HG03039 (cell line): ENCODE measurements at regions not wholly inside any gene's neighbourhood (a gene's known extent, or its start where the extent isn't known, plus 50 kb on each side); places are given as distances from the start of the nearest gene placed in this dataset.
A peak's percentile ranks its signal among the peaks of the same experiment; 100 is the strongest.

Experiments
- ATAC-seq: cut with Tn5 transposase; IDR thresholded peaks from one replicate; pipeline ENCODE4 v1.9.1; 2021; ENCODE audit warnings: mild to moderate bottlenecking, moderate library complexity; ENCODE audit not compliant: unreplicated experiment

DNA sequence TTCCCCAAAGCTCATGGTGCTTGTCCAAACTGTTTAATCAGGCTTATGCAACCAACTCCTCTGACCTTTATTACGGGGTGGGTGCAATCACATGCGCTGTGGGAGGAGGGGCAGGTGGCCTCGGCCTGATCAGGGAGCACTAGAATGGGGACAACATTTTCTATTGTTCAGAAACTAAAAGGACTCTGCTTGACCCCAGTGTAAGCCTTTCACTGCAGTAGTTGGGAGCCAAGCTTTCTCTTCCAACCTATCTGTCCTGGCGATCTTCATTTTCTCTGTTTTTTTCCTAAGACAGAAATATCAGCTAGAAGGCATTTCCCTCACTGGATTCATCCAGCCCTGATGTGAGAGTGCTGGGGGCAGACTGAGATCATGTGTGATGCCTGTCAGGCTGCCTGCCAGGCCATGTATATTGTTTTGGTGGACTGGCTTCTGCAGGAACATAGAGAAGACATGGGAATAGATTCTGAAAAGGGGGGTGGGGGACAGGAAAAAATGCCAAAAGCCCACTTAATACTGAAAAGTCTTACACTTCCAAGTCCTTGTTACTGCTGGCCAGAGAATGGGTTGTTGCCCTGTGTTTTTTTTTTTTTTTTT lies 627.0 kb upstream of the TBL1XR1 start:
- ATAC-seq = no peak

DNA sequence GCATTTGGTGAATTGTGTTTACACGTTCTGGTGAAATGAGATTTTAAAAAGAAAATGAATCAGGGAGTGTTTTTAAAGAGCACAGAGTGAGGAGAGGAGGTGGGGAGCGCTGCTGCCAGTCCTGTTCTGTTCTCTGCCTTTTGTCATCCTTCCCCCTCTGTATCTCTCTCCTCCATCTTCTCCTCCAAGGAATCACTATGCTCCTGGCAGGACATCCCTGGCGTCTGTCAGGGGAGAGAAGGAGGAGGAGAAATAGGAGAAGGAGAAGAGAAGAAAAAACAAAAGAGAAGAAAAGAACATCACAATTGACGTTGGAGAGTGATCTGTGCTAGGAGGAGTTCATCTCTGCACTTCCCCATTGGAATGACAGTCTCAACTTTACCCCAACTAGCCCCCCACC lies 627.6 kb upstream of the TBL1XR1 start:
- ATAC-seq = no peak

DNA sequence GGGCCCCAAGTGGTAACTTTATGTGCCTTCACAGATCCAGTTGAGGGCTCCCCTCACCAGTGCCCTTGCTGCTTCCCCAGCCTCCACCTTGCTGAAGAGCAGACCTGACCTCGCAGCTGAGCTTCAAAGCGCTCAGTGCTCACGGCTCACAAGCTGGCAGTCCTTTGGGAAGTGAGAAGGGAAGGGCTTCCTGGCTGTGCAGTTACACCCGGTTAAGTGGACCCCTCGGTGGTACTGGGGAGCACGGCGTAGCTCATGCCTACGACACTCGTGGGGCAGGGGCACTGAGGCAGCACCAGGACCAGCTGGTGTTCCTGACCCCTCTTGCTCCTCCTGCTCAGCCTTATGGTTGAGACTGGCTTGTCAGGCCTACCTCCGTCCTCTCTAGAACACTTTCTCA lies 629.0 kb upstream of the TBL1XR1 start:
- ATAC-seq = no peak

DNA sequence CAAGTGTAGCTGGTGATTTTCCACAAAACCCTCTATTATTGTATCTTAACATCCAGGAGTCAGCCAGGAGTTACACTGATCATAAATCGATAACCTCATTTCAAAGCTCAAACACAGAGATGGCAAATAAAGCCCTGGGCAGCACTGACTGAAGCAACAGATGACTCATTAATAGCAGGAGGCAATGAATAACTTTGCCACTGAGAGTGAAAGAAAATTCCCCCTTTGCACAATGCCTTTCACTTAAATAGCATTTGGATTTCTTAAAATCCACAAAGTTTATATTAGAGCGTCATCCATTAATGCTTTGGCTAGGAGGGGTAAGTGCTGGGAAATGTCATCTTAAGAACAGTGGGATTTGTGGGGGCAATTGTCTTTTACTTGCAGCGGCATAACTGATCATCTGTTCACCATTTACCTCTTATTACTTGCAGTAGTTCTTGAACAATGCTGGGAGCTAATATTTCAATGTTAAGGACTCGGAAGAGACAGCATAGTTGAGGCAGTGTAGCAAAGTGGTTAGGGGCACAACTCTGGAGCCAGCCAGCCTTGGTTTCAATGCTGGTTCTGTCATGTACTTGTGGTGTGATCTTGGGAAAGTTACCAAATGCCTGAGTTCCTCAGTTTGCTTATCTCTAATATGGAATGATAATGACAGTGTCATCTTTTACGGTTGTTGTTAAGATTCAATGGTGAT lies 630.4 kb upstream of the TBL1XR1 start:
- ATAC-seq = no peak

DNA sequence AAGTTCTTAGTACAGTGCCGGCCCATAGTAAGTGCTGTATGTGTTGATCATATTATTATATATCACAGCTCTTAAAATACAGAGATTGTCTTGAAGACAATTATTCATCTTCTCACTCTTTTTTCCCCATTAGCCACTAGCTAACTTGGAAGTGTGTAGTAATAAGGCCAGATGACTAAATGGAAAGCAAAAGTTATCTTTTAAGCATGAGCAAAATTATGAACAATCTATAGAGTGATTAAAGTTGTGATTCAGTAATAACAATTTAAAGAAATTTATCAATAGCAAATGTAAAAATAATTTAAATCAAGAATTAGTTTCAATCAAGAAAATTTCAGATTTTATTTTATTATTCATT lies 630.9 kb upstream of the TBL1XR1 start:
- ATAC-seq = no peak

DNA sequence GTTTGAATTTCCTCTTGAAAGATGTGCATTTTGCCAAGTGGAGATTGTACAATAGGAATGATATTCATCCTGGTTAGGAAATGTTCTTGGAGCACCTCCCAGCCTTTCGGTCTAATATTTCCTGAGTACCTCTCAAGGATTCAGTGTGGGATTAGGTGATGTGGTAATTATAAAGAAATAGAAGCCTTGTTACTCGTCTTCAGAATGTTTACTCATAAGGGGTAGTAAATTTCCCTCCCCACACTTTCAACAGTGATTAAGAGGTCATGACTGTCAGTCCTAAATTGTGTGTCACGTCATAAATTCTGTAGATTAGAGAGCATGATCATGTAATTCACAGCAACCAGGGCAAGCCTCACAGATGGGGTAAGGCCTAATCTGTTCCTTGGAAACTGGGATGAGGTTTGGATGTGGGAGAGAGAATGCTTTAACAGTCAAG lies 633.1 kb upstream of the TBL1XR1 start:
- ATAC-seq = no peak

DNA sequence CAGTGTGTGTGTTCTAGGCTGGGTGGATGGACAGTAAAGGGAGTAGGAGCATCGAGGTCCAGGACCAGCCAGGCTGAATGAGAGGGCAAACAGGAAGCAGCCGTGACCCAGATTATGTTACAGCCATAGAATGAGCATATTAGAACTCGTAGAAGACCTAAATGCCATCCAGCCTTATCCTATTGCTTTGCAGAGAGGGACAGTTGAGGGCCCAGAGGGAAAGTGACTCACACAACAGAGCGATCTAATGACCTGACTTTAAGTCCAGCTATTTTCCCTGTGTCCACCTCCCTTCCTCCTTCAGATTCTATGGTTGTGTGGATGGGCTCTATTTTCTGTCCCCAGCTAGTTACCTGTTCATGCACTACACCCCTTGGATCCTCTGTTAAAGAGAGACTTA lies 634.1 kb upstream of the TBL1XR1 start:
- ATAC-seq = no peak

DNA sequence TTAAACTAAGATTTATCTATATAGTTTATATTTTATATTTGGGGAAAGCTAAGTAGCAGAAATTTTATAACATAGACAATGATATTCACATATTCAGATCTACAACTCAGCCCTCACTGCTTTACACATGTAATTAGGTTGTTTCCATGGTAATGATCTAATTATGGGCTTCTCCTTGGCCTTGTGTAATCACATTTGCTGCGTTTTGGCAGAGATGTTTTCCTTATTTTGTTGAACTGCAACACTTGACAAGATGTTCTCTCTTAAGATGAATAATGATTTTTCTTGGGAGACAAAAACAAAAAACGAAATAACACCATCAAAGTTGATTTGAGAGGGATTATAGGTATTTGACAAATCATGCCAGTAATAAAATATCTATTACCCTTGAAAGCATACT lies 635.6 kb upstream of the TBL1XR1 start:
- no peak for ATAC-seq

DNA sequence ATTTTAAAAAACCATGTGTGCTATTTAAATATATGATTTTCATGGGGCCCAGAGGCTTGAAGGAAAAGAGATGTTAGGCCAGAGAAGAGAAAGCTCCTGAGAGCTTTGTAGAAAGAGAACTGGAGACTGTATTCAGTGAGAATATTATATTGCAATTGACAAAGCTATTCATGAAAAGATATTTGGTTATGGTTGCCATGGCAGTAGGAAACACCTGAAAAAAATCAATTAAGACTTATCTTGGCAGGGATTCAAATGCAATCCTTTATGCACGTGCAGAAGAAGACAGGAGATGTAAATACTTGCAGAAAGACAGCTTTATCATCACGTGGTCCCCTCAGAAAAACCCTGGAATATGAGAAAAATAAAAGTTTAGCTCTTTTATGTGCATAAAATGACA lies 636.0 kb upstream of the TBL1XR1 start:
- ATAC-seq = no peak

DNA sequence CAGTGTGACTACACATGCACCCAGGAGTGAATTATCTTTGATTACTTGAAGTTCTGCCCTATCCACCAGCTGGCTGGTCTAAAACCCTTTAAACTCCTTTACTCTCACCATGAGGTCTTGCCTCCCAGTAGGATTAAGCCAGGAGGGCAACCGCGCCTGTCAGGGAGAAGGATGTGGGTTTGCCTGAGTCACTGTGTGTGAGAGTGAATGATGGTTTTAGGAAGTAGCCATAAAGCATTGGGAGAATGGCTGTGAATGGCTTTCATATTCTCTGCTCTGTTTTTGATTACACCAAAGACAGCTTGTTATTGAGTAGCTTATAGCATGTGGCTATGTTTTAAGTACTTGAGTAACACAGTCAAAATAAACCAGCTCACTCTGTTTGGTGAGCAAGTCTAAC lies 637.7 kb upstream of the TBL1XR1 start:
- ATAC-seq = no peak

DNA sequence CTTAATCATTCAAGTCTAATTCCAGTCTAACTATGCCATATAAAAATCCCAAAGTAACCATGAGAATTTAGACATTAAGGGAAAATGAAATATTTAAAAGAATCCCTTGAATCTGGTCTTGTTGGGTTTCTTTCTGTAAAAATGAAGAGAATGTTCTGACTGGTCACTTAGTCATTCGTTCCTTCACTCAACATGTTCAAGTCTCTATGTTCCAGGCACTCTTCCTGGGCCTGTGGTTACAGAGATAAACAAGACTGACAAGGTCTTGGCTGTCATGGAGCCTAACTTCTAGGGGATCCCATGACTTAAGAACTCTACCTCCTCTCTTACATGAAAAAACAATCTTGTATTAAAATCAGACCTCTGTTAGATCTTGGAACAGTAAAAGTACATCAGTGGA lies 638.6 kb upstream of the TBL1XR1 start:
- ATAC-seq = no peak

DNA sequence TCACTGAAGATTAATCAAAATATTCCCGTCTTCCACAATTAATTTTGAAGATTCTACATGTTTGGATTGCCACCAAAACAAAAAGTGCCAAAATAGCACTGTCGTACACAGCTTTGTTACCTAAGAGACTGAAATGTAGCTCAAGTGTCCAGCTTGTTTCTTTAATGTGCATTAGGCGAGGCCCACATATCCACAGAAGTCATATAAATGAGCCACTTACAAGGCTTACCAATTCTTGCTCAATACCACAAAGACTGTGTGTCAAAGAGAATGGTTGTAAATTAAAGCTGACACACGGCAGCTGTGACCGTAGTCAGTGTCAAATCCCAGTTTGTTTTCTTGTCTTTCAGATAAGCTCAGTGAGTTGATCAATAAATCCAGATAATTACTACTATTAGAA lies 639.4 kb upstream of the TBL1XR1 start:
- no peak for ATAC-seq

DNA sequence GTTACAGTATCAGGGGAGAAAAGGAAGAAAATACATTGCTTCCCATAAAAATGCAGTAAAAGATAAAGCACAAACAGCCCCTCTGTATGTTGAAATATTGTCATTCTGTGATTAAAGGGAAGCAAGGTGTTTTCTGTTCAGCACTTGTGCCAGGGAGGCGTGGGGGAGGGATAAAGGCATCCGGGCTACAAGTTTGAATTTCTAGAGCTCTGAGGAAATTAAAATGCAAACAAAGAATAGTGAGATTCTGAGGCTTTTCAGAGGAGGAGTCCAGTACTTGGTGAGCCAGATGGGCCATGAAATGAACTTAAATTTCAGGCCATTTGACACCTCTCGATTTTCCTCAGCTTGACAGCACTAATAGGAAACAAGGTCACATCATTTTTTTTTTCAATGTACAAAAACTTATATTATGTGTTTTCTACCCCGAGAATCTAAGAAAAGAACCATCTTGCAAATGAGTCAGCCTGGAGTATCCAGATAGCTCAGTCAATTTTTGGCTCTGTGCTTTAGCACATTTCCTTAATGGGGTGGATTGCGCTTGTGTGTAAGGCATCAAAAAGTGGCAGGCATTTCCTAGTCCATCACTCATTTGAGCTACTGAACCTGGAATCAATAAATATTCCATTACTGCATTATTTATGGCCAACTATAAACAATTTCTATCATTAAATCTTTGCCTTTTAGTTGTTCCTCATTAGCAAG lies 640.8 kb upstream of the TBL1XR1 start:
- no peak for ATAC-seq

DNA sequence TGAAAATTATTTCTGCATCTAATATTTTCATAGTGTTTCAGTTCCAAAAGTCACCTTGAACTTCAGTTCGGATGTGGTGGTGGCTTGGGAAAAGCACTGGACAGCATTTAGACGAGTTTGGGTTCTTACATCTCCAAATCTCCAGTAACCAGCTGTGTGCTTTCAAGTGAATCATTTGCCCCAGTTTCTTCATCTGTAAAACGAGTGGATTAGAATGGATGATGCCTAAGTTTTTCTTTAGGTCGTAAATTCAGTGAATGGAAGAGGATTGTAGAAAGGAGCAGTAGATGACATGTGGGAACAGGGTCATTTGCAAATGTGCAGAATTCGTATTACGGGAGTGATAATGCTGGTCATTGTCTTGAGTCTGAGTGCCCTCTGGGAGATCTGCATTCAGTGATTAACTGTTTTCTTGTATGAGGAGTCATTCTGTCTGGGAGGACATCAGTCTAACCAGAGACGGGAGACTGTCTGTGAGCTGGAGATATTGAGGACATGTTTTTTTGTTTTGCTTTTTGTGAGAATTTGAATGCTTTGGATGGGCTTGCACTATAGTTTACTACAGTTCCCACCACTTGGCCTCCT lies 641.6 kb upstream of the TBL1XR1 start:
- no peak for ATAC-seq

DNA sequence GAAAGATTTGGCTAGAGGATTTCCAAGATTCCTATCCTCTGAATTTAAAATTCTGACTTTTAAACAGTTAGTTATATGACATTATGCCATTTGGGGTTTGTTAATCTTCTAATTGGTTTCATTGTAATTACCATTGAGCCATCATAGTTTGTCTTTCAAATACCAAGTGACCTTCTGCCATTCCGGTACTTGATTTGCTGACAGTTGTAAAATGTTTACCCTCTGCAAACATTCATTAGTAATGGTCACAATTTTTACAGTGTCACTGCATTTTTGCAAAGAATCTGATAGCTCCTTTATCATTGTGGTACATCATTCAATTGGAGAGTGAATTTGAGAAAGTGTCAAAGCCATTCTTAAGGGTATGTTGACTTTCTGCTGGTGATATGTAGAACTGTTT lies 645.0 kb upstream of the TBL1XR1 start:
- no peak for ATAC-seq

DNA sequence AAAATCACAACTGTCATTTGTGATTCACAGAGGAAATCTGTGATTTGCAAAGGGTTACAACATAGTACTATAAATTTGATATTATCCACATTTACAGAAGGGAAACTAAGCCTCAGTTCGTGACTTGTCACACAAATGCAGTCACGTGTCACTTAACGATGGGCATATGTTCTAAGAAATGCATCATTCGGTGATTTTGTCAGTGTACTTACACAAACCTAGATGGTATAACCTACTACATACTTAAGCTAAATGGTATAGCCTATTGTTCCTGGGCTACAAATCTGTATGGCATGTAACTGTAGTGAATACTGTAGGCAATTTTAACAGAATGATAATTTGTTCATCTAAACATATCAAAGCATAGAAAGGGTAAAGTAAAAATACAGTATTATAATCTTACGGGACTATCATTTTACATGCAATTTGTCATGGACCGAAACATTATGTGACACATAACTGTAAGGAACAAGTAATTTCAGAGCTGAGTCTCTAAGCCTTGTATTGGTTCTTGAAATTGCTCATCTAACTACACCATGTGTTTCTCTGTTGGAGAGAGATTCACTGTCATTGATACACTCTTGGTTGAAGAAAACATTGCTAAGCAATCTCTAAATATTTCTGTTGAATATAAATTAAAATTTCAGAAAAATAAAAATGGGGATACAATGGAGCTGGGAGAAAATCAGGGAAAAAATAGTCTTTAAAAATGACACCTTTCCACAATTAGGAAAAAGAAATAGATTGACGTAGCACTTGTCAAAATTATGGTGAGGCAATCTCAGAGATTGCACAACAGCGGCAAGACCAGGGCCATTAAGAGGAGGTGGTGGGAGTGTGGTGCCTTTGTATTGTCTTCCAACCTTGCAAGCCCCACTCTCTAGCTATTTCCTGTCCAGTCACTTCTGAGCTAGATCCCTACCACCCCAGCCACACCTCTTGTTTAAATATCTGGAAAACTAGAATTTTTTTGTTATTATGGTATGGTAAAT lies 645.8 kb upstream of the TBL1XR1 start:
- peak; percentile 55 for ATAC-seq

DNA sequence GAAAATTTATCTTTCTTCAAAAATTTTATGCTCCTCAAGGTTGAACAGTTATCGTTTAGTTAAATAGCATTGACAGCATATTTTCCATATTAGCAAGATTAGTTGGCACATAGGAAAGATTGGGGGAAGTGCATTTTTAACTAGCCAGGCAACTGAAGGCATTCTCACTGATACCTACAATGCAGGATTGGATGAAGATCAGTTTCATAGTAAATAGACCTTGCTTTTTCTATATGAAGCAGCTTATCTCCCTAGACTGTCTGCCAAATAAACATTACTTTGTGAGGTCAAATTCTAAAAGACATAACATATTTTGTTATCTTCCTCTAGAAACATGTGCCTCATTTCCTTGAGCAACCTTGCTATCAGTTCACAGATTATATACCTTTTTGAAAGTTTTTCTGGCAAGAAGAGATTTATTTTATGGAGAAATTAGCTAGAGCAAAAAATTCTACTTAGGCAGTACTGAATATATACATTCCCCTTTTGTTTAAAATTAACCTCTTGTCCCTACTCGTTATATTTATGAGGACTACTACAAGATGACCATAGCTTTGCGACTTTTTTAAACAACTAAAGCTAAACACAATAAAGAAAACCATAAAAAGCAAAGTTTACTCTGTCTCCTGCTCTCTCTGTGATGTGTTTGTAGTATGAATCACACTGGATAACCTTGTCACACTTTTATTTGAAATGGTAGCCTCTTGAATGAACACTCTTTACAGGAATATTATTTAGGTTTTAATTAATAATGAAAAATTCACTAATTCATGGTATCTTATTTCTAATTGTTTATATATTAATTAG lies 654.9 kb upstream of the TBL1XR1 start:
- no peak for ATAC-seq

DNA sequence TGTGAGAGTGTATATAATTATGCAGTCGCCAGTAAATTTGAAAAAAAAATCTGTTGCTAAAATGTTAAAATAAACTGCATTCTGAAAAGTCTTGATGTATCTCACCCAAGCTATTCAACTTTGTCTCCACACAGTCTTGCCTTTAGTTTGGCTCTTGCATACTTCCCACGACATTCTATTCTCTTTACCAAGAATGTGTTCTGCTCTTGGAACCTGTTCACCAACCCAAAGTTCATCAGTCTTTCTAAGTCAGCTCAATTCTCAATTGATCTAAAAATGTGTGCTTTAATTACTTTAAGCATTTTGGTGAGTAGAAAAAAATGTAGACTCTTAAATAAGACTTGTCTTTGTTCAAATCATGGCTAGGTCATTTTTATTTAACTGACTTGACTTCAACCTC lies 657.7 kb upstream of the TBL1XR1 start:
- ATAC-seq = no peak

DNA sequence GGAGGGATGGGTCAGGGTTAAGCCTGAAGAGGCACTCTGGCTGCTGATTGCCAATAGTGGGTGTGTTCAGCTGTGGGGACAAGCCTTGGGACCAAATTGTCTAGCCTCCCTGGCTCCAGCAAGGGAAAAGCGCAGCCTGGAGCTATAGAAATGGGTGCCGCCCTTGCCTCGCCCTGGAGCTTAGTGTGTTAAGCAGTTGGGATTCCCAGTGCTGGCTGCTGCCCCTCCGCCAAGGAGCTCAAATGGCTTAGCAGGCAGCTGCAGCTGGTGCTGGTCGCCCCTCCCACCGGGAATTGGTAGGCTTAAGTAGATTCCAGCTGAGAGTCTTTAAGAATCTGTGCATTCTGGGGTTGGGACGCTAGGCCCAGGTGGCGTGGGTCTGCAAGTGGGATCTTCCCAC lies 662.9 kb upstream of the TBL1XR1 start:
- no peak for ATAC-seq

DNA sequence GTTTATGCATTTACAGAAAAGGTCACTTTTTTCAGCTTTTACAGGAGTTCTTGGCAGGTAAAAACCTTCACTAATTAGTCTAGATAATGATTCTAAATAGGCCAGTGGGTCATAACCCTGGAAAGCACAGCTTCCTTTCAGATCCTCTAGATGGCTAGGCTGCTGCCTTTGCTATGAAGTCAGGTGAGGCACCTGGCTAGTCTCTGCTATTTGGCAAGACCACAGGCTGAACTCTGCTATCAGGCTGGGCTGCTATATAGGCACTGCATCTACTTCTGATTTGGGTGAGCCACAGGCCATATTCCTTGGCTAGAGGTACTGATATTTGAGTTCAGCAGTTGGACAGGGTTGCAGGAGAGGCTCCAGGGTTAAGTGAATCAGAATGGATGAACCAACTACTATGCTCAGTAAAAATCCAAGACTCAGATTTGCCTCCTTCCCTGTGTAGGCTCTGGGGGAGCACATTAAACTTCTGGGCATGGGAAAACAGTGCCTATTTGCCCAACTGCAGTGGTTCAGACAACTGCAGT lies 665.7 kb upstream of the TBL1XR1 start:
- no peak for ATAC-seq
